Heart left ventricle (tissue), 16 donors: ENCODE measurements at regions not wholly inside any gene's neighbourhood (a gene's known extent, or its start where the extent isn't known, plus 50 kb on each side); places are given as distances from the start of the nearest gene placed in this dataset.

ENCODE experiments used
- ATAC-seq, 4 donors: fragments of 200-7000 bp; cut with Tn5 transposase; one replicate each; pipeline ENCODE4 v1.9.1; 2020 to 2022; ENCODE audit warnings: moderate library complexity in 4 of 4, mild to moderate bottlenecking in 3 of 4, moderate number of reproducible peaks in 1 of 4
- DNase-seq, 5 donors: peaks; one replicate each; pipeline ENCODE4 v3.0.0-alpha.2; 2020
- H3K27ac ChIP-seq, 12 donors: fragments of 200-600 bp; sonication (generic) in 4 of 12; one replicate each; pipeline versions ENCODE4 v1.5.0 to v1.8.0; 2016 to 2022; ENCODE audit warnings: mild to moderate bottlenecking in 2 of 12
- H3K27me3 ChIP-seq, 9 donors: fragments of 200-600 bp; sonication (generic) in 2 of 9; one replicate each; pipeline versions ENCODE4 v1.5.1 to v1.8.0; 2016 to 2022; ENCODE audit warnings: mild to moderate bottlenecking in 3 of 9
- H3K36me3 ChIP-seq, 9 donors: fragments of 200-600 bp; sonication (generic) in 2 of 9; one replicate each; pipeline versions ENCODE4 v1.5.0 to v1.8.0; 2018 to 2022; ENCODE audit warnings: mild to moderate bottlenecking in 2 of 9
- H3K4me1 ChIP-seq, 12 donors: fragments of 200-600 bp; sonication (generic) in 4 of 12; one replicate each; pipeline versions ENCODE4 v1.5.0 to v1.8.0; 2016 to 2022; ENCODE audit warnings: mild to moderate bottlenecking in 3 of 12
- H3K4me3 ChIP-seq, 12 donors: fragments of 200-600 bp; sonication (generic) in 4 of 12; one replicate each; pipeline versions ENCODE4 v1.5.0 to v1.8.0; 2017 to 2022; ENCODE audit warnings: mild to moderate bottlenecking in 9 of 12, moderate library complexity in 4 of 12
- H3K9me3 ChIP-seq, 12 donors: fragments of 200-600 bp; sonication (generic) in 4 of 12; one replicate each; pipeline versions ENCODE4 v1.5.0 to v1.8.0; 2016 to 2022; ENCODE audit warnings: mild to moderate bottlenecking in 1 of 12
- CTCF ChIP-seq, 12 donors: fragments of 200-600 bp; sonication (generic) in 4 of 12; IDR thresholded peaks; one replicate each; pipeline versions ENCODE4 v1.5.0 to v1.8.0; 2018 to 2022; ENCODE audit warnings: antibody characterized with exemption in 12 of 12, mild to moderate bottlenecking in 5 of 12
- POLR2A ChIP-seq, 2 donors: fragments of 450-650 bp; IDR thresholded peaks; one replicate each; pipeline ENCODE4 v1.6.1; 2017; ENCODE audit warnings: antibody characterized with exemption in 2 of 2, mild to moderate bottlenecking in 2 of 2, moderate library complexity in 2 of 2
- WGBS, 4 donors: extraction: QIAGEN DNeasy Blood & Tissue Kit in 2 of 4; methylation state at CpG; one replicate each; pipeline versions ENCODE4 v1.1.5 to v1.1.7; 2013 to 2018; 5-methylcytosine and 5-hydroxymethylcytosine counted together
- intact Hi-C, 10 donors: fragments of 100-400 bp; cut with DNase I; formaldehyde crosslinking; loops; one replicate each; pipeline versions ENCODE4 v1.11.1 to v1.14.2; 2022
- donor health status: ischemic (EF 13 %, LVEDD 7.1; RV severe dilation, severe dysfunction).
- donor health status: healthy with polysubstance abuse.
- donor health status: DM: no; HTN: yes; CAD: no.
- donor health status: DM: no; HTN: no; CAD: no.
- donor health status: ischemic (EF 25% LVEDD 6.9; RV normal size, moderate dysfunction).
- donor health status: ischemic (EF 25% LVEDD 5.7; RV mildly dilated, moderate dysfunction).
- donor health status: healthy.
- donor health status: DM: yes; HTN: yes; CAD: no.
- donor health status: ischemic (EF 35%, LVEDD 5.7; RV mildly dilated, moderate dysfunction).
- donor health status: nonischemic (EF 11% LVEDD 7.7; RV severe dilation, severe dysfunction).
- donor health status: DM: yes; HTN: yes; CAD: no.
- donor health status: PGD.
- donor health status: ischemic (EF 29% LVEDD 5.4; RV normal size, mild dysfunction).
- donor health status: nonischemic (EF 23%, LVEDD 6.1; RV moderate dilation, normal function).

GRCh38 chr5:34551911-34552433 is 104.2 kb upstream of the RAI14 start:
- H3K9me3 ChIP-seq, result peaks cover 0 to 9% (median 6%) of the 10 kb centered on the region in 12 donors
- DNase-seq (peak in 2 of 5 donors; percentile 23 to 46), ATAC-seq (peak; percentile 73 to 85 (median 81))
- 42 to 49% (median 47%) methylated on average over 4 of the region's 4 CpGs for WGBS, 4 donors
- peaks cover 0 to 40% (median 9%) of the 10 kb centered on the region in 12 donors for H3K4me1 ChIP-seq
- no peak overlapping the region for H3K4me3 ChIP-seq
- H3K27ac ChIP-seq, result peak overlapping the region in 5 of 12 donors; percentile 2 to 66 (median 14)
- H3K27me3 ChIP-seq, result no peaks in the 10 kb centered on the region
- intact Hi-C loops, result loop anchor here in 1 of 10 donors (5.0 kb wide), 1 partner anchor 105 kb away; the partner anchor contains the start of gene RAI14
- TF ChIP-seq CTCF (IDR thresholded peaks at IDR 0.05) (no peak), POLR2A (IDR thresholded peaks at IDR 0.05) (no peak)
- H3K36me3 ChIP-seq, result no peaks in the 10 kb centered on the region

- WGBS, 4 donors, result 83 to 87% (median 84%) methylated on average over 3 of the region's 3 CpGs
- TF ChIP-seq POLR2A (IDR thresholded peaks at IDR 0.05) (no peak), CTCF (IDR thresholded peaks at IDR 0.05) (no peak)
- no peaks in the 10 kb centered on the region for H3K36me3 ChIP-seq
- peaks cover 0 to 2% (median 0%) of the 10 kb centered on the region in 12 donors for H3K9me3 ChIP-seq
- DNase-seq, result no peak
- ATAC-seq, result peak in 3 of 4 donors; percentile 50 to 51 (median 50)
- intact Hi-C loops, result loop anchor here in 1 of 10 donors (5.0 kb wide), 1 partner anchor 105 kb away; the partner anchor contains the start of gene RAI14
- H3K4me3 ChIP-seq, result no peak overlapping the region
- H3K27ac ChIP-seq, result peak overlapping the region in 3 of 12 donors; percentile 14 to 66 (median 20)
- peaks cover 0 to 40% (median 9%) of the 10 kb centered on the region in 12 donors for H3K4me1 ChIP-seq
- H3K27me3 ChIP-seq, result no peaks in the 10 kb centered on the region
Measured at GRCh38 chr5:34552686-34553085, 103.4 kb upstream of the RAI14 start.

- ATAC-seq (no peak), DNase-seq (no peak)
- no peak overlapping the region for H3K4me3 ChIP-seq
- H3K9me3 ChIP-seq, result no peaks in the 10 kb centered on the region
- no peaks in the 10 kb centered on the region for H3K27me3 ChIP-seq
- no peak overlapping the region for H3K27ac ChIP-seq
- no peak for TF ChIP-seq CTCF (IDR thresholded peaks at IDR 0.05)
- no peak for TF ChIP-seq POLR2A (IDR thresholded peaks at IDR 0.05)
- peaks cover 0 to 40% (median 9%) of the 10 kb centered on the region in 12 donors for H3K4me1 ChIP-seq
- 60 to 82% (median 77%) methylated on average over 3 of the region's 3 CpGs for WGBS, 4 donors
- H3K36me3 ChIP-seq, result no peaks in the 10 kb centered on the region
- intact Hi-C loops, result loop anchor here in 1 of 10 donors (5.0 kb wide), 1 partner anchor 104 kb away; the partner anchor contains the start of gene RAI14
Measured at GRCh38 chr5:34553581-34553980, 102.5 kb upstream of the RAI14 start.

- H3K36me3 ChIP-seq, result no peaks in the 10 kb centered on the region
- H3K27ac ChIP-seq, result no peak overlapping the region
- intact Hi-C loops, result loop anchor here in 1 of 10 donors (5.0 kb wide), 1 partner anchor 103 kb away; the partner anchor contains the start of gene RAI14
- H3K4me1 ChIP-seq, result peaks cover 0 to 40% (median 9%) of the 10 kb centered on the region in 12 donors
- TF ChIP-seq POLR2A (IDR thresholded peaks at IDR 0.05) (no peak), CTCF (IDR thresholded peaks at IDR 0.05) (no peak)
- H3K9me3 ChIP-seq, result no peaks in the 10 kb centered on the region
- H3K4me3 ChIP-seq, result no peak overlapping the region
- no peak for DNase-seq
- ATAC-seq, result no peak
- 43 to 56% (median 48%) methylated on average over 5 of the region's 5 CpGs for WGBS, 4 donors
- H3K27me3 ChIP-seq, result no peaks in the 10 kb centered on the region
Measured at GRCh38 chr5:34554641-34555040, 101.5 kb upstream of the RAI14 start.
